SKM-1 treated with dmso at 0.1 percent for 144 hours (cell line): ENCODE measurements at regions not wholly inside any gene's neighbourhood (a gene's known extent, or its start where the extent isn't known, plus 50 kb on each side); places are given as distances from the start of the nearest gene placed in this dataset.
"Not testable (repeated sequence)": the region's sequence is repeated elsewhere in the genome, so short reads cannot be mapped to it uniquely, and the experiment has no call there.

Source experiments
- DNase-seq: peaks from one replicate; lab custom pipeline; 2025; ENCODE audit not compliant: unreplicated experiment; lab: John Stamatoyannopoulos, UW

DNA sequence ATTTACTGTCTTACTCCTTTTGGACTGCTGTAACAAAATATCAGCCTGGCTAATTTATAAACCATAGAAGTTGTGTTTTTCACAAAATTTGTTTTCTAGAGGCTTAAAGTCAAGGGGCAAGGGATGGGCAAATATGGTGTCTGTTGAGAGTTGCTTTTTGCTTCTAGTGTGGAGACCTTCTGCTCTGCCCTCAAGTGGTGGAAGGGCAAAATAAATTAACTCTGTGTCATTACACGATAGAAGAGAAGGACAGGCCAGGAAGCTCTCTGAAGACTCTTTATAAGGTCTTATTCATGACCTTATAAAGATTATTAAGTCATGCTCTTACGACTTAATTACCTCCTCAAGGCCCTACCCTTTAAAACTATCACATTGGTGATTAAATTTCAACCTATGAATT lies 181.2 kb upstream of the LRATD1 start:
- no peak for DNase-seq

DNA sequence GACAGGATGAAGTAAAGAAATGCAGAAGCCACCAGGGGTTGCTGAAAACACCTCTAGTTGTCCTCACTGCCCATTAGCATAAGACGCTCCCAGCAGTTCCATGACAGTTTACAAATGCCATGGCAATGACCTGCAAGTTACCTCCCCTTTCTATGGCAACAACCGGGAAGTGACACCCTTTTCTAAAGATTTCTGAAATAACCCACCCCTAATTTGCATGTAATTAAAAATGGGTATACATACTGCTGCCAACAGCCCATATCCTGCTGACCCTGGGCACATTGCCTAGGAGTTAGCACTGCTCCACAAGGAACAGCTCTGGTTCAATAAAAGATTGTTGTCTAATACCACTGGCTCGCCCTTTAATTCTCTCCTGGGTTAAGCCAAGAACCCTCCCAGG lies 178.3 kb upstream of the LRATD1 start:
- no peak for DNase-seq

DNA sequence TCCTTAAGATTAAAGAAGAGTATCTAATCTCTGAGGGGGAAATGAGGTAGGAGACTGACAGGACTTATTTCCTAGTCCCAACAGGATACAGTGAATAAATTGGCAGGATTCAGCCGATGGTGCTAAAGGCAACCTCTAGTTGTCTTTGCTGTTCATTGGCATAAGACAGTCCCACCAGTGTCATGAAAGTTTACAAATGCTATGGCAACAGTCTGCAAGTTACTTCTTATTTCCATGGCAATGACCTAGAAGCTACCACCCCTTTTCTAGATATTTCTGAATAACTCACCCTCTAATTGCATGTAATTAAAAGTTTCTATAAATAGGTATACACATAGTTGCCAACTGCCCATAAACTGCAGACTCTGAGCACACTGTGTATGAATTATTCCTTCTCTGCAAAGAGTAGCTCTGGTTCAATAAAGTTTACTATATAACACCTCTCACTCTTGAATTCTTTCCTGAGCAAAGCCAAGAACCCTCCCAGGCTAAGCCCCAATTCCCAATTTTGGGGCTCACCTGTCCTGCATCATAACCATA lies 172.7 kb upstream of the LRATD1 start:
- no peak for DNase-seq

DNA sequence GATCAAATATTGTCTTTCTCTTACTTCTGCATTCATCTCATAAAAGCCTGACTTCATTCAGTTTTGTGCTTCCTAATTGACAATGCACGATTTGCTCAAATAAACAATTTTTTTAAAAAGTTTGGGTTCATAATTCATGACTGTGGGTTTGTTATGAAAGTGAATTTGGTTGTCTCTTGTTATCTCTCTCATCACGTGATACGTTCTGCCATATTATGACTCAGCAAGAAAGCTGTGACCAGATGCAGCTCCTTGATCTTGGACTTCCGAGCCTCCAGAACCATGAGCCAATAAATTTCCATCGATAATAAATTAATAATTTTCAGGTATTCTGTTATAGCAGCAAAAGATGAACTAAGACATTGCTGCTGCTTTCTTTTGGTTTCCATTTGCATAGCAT lies 156.5 kb upstream of the LRATD1 start:
- DNase-seq: no peak

DNA sequence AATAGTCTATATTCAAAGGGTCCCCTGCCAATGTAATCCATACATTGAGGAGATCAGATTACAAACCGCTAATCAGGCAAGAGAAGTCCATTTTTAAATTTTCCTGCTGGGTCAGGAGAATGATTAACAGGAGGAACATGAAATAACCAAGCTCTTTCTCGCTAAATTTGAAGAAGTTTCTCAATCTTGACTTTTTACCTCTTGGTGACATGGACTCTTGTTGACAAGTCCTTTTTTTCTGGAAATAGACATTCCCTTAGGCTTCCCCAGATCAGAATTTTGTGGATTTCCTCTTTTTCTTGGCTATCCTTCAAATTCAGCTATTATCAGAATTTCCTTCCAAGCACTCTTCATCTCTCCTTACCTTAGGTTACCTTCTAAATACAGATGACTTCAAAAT lies 153.0 kb upstream of the LRATD1 start:
- no peak for DNase-seq

- DNase-seq: no peak
Measured at GRCh38 chr2:14480120-14480519, 152.4 kb upstream of the LRATD1 start.

DNA sequence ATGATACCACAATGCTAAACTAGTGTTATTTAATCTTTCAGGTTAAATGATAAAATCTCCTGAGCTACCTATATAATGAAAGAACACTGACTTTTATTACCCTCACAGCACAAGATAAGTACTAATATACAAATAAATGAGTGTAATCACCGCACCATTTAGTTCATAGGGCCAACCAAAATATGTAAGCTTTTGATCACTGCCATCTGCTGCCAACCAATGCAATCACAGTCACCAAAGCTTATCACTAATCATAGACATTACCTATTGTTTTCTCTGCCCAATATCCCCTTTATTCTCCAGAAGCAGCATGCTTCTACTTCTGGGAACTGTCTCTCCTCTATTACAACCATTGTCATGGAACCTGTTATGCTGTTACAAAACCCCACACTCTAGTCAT lies 151.6 kb upstream of the LRATD1 start:
- no peak for DNase-seq

- DNase-seq: no peak
Measured at GRCh38 chr2:14492920-14493503, 139.5 kb upstream of the LRATD1 start.

DNA sequence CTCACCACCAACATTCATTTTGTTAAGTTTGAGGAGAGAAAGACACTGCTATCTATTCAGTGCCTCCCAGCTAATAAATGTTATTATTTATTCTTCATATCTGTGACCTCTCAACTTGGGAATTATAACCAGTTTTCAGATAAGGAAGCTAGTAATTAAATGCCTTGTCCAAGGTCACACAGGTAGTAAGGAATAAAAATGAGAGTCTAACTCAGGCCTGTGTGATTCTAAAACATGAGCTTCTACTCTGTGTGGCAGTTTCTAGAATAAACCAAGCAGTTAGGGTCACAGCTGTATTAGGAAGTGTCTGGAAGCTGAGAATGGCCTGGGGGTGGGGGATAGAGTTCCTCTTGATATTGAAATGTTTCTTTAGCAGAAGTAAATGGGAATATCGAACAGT lies 137.8 kb upstream of the LRATD1 start:
- no peak for DNase-seq

GRCh38 chr2:14501061-14501460 lies 131.5 kb upstream of the LRATD1 start:
- no peak for DNase-seq

DNA sequence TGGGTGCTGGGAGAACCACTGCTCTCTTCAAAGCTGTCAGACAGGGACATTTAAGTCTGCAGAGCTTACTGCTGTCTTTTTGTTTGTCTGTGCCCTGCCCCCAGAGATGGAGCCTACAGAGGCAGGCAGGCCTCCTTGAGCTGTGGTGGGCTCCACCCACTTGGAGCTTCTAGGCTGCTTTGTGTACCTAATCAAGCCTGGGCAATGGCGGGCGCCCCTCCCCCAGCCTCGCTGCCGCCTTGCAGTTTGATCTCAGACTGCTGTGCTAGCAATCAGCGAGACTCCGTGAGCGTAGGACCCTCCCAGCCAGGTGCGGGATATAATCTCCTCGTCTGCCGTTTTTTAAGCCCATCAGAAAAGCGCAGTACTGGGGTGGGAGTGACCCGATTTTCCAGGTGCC lies 125.6 kb upstream of the LRATD1 start:
- not testable (repeated sequence) for DNase-seq

- DNase-seq: no peak
Measured at GRCh38 chr2:14511541-14511940, 121.0 kb upstream of the LRATD1 start.

DNA sequence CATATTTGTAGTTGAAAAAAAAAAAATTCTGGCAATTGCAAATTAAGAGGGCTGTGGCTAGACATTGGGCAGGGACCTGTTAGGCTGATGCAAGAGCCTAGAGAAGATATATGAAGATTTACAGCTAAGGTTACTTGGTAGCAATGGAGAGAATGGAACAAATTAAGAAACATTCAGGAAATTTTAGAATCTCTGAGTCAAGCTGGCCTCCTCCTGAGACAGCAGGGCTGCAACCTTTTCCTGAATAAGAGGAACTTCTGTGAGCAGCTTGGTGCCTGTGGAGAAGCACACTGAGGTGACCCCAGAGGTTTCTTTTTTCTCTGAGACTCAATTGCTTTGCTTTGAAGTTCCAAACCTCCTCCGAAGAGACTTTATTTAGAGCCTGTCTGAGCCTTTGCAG lies 118.6 kb upstream of the LRATD1 start:
- DNase-seq: peak; percentile 62

DNA sequence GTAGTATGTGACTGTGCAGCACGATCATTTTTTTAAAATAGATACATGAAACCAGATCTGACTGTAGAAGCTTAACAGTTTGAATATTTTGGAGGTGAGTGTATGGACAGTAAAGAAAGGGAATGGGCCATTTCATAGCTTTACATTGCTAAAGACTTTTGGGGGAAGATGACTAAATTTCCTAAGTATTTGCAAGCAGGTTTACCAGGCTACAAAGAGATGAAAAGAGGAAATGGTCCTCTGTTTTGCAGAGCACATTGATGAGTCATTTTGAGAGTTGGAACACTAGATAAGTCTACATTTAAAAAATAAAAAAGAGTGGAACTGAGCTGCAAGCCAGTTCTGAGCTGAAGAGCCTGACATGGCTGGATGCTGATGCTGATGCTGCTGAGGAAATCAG lies 115.7 kb upstream of the LRATD1 start:
- DNase-seq: peak; percentile 81

DNA sequence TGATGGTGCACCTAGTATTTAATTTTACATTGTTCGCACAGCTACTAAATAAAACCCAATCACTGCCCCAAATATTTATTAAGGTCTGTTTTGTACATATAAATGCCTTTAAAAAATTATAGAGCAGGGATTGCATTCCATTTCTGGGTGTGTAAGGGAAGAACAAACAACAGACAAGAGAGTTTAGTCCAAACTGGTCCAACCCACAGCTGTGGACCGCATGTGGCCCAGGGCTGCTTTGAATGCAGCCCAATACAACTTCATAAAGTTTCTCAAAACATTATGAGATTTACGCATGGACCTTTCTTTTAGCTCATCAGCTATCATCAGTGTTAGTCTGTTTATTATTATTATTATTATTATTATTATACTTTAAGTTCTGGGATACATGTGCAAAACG lies 114.8 kb upstream of the LRATD1 start:
- no peak for DNase-seq

DNA sequence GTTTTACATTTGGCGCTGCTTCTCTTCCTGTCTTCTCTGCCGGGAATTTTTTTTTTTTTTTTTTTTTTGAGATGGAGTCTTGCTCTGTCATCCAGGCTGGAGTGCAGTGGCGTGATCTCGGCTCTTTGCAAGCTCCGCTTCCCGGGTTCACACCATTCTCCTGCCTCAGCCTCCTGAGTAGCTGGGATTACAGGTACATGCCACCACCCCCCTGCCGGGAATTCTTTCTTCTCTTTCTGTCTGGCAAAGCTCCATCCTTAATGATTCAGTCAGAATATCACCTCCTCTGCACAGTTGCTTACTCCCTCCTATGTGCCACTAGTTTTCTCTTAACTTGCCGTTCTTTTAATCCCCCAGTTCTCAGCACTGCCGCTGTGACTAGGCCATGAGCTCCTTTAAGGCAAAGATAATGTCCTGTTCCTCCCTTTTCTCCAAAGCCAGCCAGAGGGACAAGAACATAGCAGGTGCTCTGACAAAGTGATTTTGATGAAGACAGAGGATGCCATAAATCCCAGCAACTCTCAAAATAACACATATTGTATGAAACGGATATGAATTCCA lies 112.1 kb upstream of the LRATD1 start:
- no peak for DNase-seq

- no peak for DNase-seq
Measured at GRCh38 chr2:14524041-14524802, 108.3 kb upstream of the LRATD1 start.

DNA sequence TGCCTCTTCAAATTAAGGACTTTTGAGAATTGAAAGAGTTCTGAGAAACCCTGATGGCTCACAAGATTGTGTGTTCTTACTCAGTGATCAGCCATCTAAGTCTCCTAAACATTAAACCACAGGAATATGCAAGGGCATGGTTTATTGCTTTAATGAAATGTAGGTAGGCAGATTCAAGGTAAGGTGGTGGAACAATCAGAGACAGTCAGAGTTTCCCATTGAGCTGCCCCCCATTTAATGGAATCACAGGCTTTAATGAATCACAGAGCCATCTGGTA lies 107.8 kb upstream of the LRATD1 start:
- DNase-seq: no peak

DNA sequence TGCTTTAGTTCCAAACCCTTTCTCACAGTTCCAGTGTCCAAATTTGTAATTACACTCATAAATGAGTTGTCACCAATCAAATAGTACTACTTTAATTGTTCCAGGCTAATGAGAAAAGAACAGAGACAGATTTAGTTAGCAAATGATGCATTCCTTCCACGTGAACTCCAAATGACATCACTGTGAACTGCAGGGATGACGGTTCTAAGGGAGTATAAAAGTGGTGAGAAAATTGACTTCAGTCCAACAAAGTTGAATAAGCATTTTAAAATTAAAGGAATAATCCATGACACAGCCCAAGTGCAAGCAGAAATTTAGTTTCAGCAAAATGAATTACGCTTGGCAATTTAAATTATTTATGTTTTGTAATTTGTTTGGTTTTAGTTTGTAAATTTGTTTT lies 102.0 kb upstream of the LRATD1 start:
- DNase-seq: no peak

GRCh38 chr2:14533131-14533757 lies 99.3 kb upstream of the LRATD1 start:
- no peak for DNase-seq

DNA sequence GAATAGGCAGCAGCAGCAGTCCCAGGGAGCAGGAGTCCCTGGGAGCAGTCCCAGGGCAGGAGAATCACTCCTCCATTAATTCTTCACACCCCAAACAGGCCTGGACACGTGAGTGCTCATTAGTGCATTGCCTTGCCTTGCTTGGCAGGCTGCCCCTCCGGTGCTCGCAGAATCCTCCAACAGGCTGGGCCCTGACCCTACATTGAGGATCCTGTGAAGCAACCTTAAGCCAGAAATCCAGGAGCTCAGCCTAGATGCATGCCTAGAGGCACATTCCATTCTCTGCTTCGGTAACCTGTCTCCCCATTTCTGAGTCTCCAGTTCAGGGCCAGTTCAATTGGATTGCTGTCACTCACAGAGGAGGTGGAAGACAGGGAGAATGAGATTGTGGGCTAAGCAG lies 97.4 kb upstream of the LRATD1 start:
- no peak for DNase-seq

- DNase-seq: no peak
Measured at GRCh38 chr2:14536976-14537375, 95.5 kb upstream of the LRATD1 start.
